ENCODE measurements at regions not wholly inside any gene's neighbourhood (a gene's known extent, or its start where the extent isn't known, plus 50 kb on each side); places are given as distances from the start of the nearest gene placed in this dataset.

DNA sequence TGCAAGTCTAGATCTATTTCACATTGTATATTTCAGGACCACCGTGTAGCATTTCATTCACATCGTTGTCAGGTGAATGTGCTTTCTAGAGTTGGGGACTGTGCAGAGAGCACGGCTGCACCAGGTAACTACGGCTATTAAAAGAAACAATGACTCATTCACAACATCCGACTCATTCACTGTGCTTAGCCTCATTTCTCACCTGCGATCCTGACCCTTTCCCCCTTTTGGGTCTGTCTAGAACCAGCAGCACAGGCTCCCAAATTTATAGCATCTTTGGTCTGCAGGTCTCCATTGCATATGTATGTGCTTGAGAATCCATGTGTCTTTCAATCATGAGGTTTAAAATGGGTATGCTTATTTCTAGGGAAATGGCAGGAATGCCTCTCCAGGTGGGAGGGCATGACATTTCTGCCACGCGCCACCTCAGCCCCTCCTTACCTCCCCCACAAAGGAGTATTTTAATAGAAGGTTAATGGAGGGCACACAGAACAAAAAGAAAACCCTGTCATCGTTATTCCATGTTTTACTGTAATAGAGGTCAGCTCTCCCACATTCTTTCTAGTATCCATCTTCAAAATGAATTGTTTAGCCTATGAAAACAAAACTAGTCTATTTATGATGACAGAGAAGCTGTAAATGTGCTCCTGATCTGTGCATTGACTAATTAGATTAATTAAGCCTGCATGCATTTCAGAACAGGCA is 246.7 kb upstream of the EPHA4 start:
- no peak for DNase-seq (ENCODE audit: low read depth in 1 of 2, low spot score in 1 of 2)
- H3K4me3 ChIP-seq (replicated peaks; ENCODE audit: insufficient read depth, low read length): no peak overlapping the region
- no peaks in the 10 kb centered on the region for H3K27me3 ChIP-seq (ENCODE audit: insufficient read depth, poor library complexity, severe bottlenecking)
- TF ChIP-seq POLR2AphosphoS5 (IDR thresholded peaks at IDR 0.05; ENCODE audit: low read depth): no peak
- no peak overlapping the region for H3K27ac ChIP-seq (replicated peaks)

- no peak overlapping the region for H3K4me3 ChIP-seq (replicated peaks; ENCODE audit: insufficient read depth, low read length)
- no peak for TF ChIP-seq REST (IDR thresholded peaks at IDR 0.05; ENCODE audit: insufficient replicate concordance, low read depth)
- no peak for TF ChIP-seq POLR2AphosphoS5 (IDR thresholded peaks at IDR 0.05; ENCODE audit: low read depth)
- no peak for TF ChIP-seq GABPA (IDR thresholded peaks at IDR 0.05; ENCODE audit: low read depth)
- TF ChIP-seq SPI1 (IDR thresholded peaks at IDR 0.05; ENCODE audit: borderline replicate concordance, low read depth): no peak
- TF ChIP-seq CTCF (IDR thresholded peaks at IDR 0.05; ENCODE audit: insufficient read depth, low read length): no peak
- no peak overlapping the region for H3K27ac ChIP-seq (replicated peaks)
- no peaks in the 10 kb centered on the region for H3K27me3 ChIP-seq (ENCODE audit: insufficient read depth, poor library complexity, severe bottlenecking)
- DNase-seq (ENCODE audit: low read depth in 1 of 2, low spot score in 1 of 2): no peak
Measured at GRCh38 chr2:221817878-221818277, 245.8 kb upstream of the EPHA4 start.

- TF ChIP-seq CTCF (IDR thresholded peaks at IDR 0.05; ENCODE audit: insufficient read depth, low read length) (no peak), POLR2AphosphoS5 (IDR thresholded peaks at IDR 0.05; ENCODE audit: low read depth) (no peak), REST (IDR thresholded peaks at IDR 0.05; ENCODE audit: insufficient replicate concordance, low read depth) (no peak), SPI1 (IDR thresholded peaks at IDR 0.05; ENCODE audit: borderline replicate concordance, low read depth) (no peak), GABPA (IDR thresholded peaks at IDR 0.05; ENCODE audit: low read depth) (no peak)
- H3K27ac ChIP-seq (replicated peaks): no peak overlapping the region
- DNase-seq (ENCODE audit: low read depth in 1 of 2, low spot score in 1 of 2): no peak
- no peak overlapping the region for H3K4me3 ChIP-seq (replicated peaks; ENCODE audit: insufficient read depth, low read length)
- H3K27me3 ChIP-seq (ENCODE audit: insufficient read depth, poor library complexity, severe bottlenecking): no peaks in the 10 kb centered on the region
Measured at GRCh38 chr2:221817052-221817451, 244.9 kb upstream of the EPHA4 start.

GRCh38 chr2:221816566-221816965 is 244.5 kb upstream of the EPHA4 start:
- no peak overlapping the region for H3K27ac ChIP-seq (replicated peaks)
- H3K4me3 ChIP-seq (replicated peaks; ENCODE audit: insufficient read depth, low read length): no peak overlapping the region
- no peaks in the 10 kb centered on the region for H3K27me3 ChIP-seq (ENCODE audit: insufficient read depth, poor library complexity, severe bottlenecking)
- TF ChIP-seq CTCF (IDR thresholded peaks at IDR 0.05; ENCODE audit: insufficient read depth, low read length) (no peak), SPI1 (IDR thresholded peaks at IDR 0.05; ENCODE audit: borderline replicate concordance, low read depth) (no peak), POLR2AphosphoS5 (IDR thresholded peaks at IDR 0.05; ENCODE audit: low read depth) (no peak), REST (IDR thresholded peaks at IDR 0.05; ENCODE audit: insufficient replicate concordance, low read depth) (no peak), GABPA (IDR thresholded peaks at IDR 0.05; ENCODE audit: low read depth) (no peak)
- DNase-seq (ENCODE audit: low read depth in 1 of 2, low spot score in 1 of 2): no peak
